ENCODE measurements at regions not wholly inside any gene's neighbourhood (a gene's known extent, or its start where the extent isn't known, plus 50 kb on each side); places are given as distances from the start of the nearest gene placed in this dataset.

DNA sequence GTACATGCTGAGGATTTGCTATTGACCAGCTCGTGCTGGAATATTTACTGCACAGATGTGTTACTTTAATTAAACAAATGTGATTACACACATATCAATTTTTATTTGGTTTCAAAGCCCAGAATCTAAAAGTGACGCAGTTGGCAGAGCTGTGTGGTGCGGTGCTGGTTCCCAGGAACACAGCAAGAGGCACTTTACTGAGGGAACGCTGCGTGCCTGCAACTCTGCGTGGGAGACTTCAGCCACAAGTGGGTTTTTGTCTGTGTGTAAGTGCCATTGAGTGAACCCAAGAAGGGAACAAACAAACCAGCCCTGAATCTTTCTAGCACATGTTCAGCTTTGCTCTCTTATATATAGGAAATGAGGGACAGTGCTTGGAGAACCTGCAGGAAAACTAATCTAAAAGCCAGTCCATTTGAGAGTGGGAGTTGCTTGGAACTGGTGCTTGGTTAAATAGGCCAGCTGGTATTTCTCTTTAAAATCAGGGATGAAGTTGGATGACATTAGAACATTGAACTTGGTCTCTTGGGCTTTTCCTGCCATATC, 196.6 kb upstream of the CELF4 start:
- in situ Hi-C loops (cut with HindIII; ENCODE audit: low sequenced_read_pairs): no loop called here

DNA sequence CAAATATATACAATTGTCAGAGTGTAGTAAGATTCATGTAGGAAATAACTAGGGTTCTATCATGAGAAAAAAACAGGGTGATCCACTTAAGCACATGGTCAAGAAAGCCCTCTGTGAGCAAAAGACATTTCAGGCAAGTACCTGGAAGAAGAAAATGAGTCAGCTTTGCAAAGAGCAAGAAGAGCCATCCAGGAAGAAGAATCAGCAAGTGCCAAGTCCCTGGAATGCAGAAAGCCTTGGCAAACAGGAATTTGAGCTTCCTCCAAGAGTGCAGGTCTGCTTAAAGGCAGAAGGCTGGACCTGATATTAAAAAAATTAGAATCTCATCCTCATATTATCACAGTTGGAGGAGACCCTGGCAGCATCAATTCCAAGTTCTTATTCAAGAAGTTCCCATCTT, 188.5 kb upstream of the CELF4 start:
- in situ Hi-C loops (cut with HindIII; ENCODE audit: low sequenced_read_pairs): no loop called here

DNA sequence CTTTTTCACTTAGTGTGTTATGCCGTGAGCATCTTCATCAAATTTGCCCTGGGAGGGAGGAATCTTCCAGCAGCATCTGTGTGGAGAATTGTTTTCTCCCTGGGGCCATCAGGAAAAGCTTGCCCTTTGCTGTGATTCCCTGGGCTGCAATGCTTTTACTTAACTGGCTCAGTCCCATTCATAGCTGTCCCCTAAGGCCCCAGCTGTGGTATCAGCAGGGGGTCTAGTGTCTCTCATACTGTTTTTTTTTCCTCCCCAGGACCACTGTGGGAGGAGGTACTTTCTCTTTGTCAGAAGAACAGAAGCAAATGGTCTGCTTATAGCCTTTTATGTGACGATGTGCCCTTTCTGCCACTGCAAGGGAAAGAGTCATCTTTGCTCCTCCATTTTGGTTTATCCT, 176.8 kb upstream of the CELF4 start:
- in situ Hi-C loops (cut with HindIII; ENCODE audit: low sequenced_read_pairs): no loop called here

- in situ Hi-C loops (cut with HindIII; ENCODE audit: low sequenced_read_pairs): no loop called here
Measured at GRCh38 chr18:37741032-37741623, 175.5 kb upstream of the CELF4 start.

DNA sequence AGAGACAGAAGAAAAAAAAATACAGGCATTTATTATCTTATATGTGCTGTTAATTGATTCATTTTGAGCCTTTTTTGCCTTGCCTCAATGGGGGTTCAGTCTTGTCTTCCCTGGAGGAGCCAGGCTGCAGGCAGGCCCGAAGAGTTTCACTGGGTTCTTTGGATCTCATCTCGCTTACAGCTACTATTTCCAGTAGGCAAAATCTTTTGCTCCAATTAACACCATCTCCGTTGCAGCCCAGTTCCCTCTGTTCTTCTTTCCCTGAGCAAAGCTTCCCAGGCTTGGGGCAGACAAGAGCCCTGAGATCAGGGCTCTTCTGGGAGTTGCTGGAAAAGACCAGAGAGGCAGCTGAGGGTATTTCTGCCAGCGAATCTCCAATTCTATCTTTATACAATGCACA, 168.8 kb upstream of the CELF4 start:
- in situ Hi-C loops (cut with HindIII; ENCODE audit: low sequenced_read_pairs): no loop called here

DNA sequence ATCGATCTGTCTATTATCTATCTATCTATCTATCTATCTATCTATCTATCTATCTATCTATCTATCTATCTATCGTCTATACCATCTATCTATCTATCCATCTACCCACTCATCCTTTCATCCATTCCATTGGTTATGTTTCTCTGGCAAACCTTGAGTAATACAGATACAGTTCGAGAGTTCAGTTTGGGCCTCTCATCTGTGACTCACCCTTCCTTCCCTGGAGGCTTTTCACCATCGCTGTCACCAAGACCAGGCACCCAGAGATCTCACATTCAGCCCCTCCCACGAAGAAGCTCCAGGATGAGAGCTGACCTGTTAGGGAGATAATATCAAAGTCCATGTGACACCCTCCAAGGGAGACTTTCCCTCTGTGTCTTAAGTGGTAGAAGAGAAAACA, 164.1 kb upstream of the CELF4 start:
- in situ Hi-C loops (cut with HindIII; ENCODE audit: low sequenced_read_pairs): no loop called here

- in situ Hi-C loops (cut with HindIII; ENCODE audit: low sequenced_read_pairs): no loop called here
Measured at GRCh38 chr18:37724206-37724605, 158.6 kb upstream of the CELF4 start.

- in situ Hi-C loops (cut with HindIII; ENCODE audit: low sequenced_read_pairs): no loop called here
Measured at GRCh38 chr18:37721544-37722522, 156.2 kb upstream of the CELF4 start.

GRCh38 chr18:37720663-37721062, 155.1 kb upstream of the CELF4 start:
- in situ Hi-C loops (cut with HindIII; ENCODE audit: low sequenced_read_pairs): no loop called here

- in situ Hi-C loops (cut with HindIII; ENCODE audit: low sequenced_read_pairs): no loop called here
Measured at GRCh38 chr18:37717656-37718055, 152.1 kb upstream of the CELF4 start.

GRCh38 chr18:37717098-37717497, 151.5 kb upstream of the CELF4 start:
- in situ Hi-C loops (cut with HindIII; ENCODE audit: low sequenced_read_pairs): no loop called here

GRCh38 chr18:37716106-37716735, 150.6 kb upstream of the CELF4 start:
- in situ Hi-C loops (cut with HindIII; ENCODE audit: low sequenced_read_pairs): no loop called here

GRCh38 chr18:37714691-37715090, 149.1 kb upstream of the CELF4 start:
- in situ Hi-C loops (cut with HindIII; ENCODE audit: low sequenced_read_pairs): no loop called here

GRCh38 chr18:37712776-37713175, 147.2 kb upstream of the CELF4 start:
- in situ Hi-C loops (cut with HindIII; ENCODE audit: low sequenced_read_pairs): no loop called here

- in situ Hi-C loops (cut with HindIII; ENCODE audit: low sequenced_read_pairs): no loop called here
Measured at GRCh38 chr18:37711766-37712505, 146.3 kb upstream of the CELF4 start.

DNA sequence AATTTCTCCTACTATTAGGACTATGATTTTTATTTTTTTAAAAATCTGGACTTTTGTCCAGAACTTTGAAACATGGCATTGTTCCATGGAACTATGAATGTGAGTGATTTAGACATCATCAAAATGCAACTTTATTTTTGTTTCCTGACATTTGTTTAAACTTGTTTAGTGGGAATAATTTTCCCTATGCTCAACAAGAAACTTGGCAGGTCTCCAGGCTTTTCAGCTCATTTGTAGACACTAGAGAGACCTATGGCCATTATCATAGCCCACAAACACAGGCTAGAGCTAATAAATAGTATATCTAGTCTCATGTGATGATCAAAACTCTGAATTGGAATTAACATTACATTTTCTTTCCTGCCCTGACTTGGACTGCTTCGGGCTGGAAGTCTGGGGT, 145.1 kb upstream of the CELF4 start:
- in situ Hi-C loops (cut with HindIII; ENCODE audit: low sequenced_read_pairs): no loop called here

GRCh38 chr18:37709740-37710139, 144.1 kb upstream of the CELF4 start:
- in situ Hi-C loops (cut with HindIII; ENCODE audit: low sequenced_read_pairs): no loop called here

DNA sequence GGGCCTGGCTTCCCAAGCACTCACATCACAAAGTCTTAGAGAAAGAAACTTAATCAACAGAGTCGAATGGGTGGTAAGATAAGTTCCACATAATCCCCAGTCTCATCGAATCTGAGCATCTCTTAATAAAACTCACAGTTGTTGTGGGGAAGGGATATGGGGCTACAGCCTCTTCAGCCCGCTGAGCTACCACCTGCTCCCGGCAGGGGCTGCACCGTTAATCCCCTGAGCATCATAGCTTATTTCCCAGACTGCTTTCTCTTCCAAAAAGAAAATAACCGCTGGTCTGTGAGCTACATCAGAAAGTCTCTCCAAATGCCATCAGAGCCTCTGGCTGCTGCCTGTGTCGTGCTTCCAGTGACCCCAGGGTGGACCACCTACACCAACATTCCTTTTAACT, 139.4 kb upstream of the CELF4 start:
- in situ Hi-C loops (cut with HindIII; ENCODE audit: low sequenced_read_pairs): no loop called here

DNA sequence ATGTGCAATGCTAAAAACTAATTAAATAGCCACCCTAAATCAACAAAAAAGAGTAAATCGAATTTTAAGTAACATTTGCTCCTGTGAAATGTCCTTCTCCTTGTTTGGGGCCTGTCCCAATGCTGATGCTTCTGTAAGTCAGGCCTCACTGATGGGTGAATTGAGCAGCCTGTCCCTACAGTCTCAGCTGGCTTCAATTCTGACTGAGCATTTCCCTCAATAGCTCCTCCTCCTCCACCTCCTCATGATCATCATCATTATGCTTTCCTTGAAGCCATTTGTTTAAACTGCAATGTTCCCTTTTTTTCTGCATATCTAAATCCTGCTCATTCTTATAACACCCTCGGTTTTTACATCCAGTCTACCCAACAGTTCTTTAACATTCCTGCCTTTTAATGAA, 137.2 kb upstream of the CELF4 start:
- in situ Hi-C loops (cut with HindIII; ENCODE audit: low sequenced_read_pairs): no loop called here

- in situ Hi-C loops (cut with HindIII; ENCODE audit: low sequenced_read_pairs): no loop called here
Measured at GRCh38 chr18:37701967-37702366, 136.4 kb upstream of the CELF4 start.

DNA sequence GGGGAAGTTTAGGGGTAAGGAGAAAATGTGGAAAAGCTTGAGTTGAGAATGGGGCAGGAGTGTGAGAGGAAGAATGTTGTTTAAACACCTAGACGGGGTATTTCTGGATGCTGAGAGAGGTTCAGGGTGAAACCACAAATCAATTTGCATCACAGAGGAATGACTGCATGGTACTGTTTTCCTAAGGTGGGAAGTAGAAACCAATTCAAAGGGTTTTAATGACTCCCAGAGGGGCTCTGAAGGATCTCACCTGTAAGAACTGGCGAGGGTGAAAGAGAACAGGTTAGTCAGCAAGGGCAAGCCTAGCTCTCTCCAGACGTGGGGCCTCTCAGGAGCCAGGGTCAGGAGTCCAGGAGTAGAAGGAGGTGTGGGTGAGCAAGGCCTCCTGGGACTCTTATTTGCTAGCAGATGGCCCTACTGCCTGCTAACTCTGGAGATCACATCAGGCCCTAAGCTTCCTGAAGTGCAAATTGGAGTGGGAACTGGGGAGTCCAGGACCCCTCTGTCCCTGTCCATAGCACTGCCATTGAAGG, 133.0 kb upstream of the CELF4 start:
- in situ Hi-C loops (cut with HindIII; ENCODE audit: low sequenced_read_pairs): no loop called here

Measured in DLD1 (cell line).